GM19240 (cell line): ENCODE measurements at regions not wholly inside any gene's neighbourhood (a gene's known extent, or its start where the extent isn't known, plus 50 kb on each side); places are given as distances from the start of the nearest gene placed in this dataset.
"Not testable (repeated sequence)": the region's sequence is repeated elsewhere in the genome, so short reads cannot be mapped to it uniquely, and the experiment has no call there.

Experiments
- DNase-seq: peaks from one replicate; pipeline ENCODE4 v3.0.0; 2011; ENCODE audit warnings: low spot score; ENCODE audit not compliant: insufficient read length

DNA sequence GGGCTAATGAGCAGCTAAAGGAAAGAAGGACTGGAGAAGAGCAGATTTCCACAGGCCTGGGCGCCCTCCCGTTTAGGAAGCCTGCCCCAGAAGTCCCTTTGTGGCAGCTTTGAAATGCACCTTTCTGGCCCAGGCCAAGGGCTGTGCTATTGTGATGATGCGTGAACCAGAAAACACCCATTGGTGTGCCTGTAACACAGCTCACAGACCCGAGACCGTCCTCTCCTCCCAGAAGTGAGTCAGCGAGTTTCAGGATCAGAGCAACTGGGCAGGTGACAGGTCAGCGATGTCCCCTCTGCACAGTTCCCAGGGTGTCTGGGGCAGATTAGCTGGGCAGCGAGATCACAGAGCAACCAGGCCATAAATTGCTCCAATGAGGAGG, 71.9 kb upstream of the SULF2 start:
- DNase-seq = no peak

GRCh38 chr20:47855799-47856198, 70.5 kb upstream of the SULF2 start:
- no peak for DNase-seq

GRCh38 chr20:47854687-47855212, 69.5 kb upstream of the SULF2 start:
- DNase-seq = no peak

GRCh38 chr20:47851774-47852173, 66.5 kb upstream of the SULF2 start:
- no peak for DNase-seq

DNA sequence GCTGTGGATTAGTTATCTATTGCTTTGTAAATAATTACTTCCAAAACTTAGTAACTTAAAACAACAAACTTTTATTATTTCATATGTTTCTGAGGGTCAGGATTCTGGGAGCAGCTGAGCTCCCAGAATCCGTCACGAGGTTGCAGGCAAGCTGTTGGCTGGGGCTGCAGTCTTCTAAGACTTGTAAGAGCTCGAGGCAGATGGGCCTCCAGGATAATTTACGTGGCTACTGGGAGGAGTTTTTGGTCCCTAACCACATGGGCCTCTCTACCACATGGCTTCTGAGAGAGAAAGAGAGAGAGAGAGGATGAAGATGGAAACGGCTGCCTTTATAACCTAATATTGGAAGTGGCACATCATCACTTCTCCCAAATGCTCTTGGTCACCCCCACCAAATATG, 64.9 kb upstream of the SULF2 start:
- no peak for DNase-seq

DNA sequence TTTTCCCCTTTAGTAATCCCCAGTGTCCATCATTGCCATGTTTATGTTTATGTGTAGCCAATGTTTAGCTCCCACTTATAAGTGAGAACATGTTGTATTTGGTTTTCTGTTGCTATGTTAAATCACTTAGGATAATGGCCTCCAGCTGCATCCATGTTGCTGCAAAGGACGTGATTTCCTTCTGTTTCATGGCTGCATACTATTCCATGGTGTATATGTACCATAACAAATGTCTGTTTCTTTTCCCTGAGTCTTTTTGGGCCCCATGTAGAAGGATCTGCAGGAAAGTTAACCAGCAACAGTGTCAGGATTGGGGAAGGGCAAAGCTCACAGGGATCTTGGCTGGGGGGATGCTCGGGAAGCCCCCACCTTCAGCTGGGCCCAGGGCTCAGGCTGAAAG, 64.3 kb upstream of the SULF2 start:
- DNase-seq = no peak

GRCh38 chr20:47849006-47849405, 63.7 kb upstream of the SULF2 start:
- DNase-seq = no peak

DNA sequence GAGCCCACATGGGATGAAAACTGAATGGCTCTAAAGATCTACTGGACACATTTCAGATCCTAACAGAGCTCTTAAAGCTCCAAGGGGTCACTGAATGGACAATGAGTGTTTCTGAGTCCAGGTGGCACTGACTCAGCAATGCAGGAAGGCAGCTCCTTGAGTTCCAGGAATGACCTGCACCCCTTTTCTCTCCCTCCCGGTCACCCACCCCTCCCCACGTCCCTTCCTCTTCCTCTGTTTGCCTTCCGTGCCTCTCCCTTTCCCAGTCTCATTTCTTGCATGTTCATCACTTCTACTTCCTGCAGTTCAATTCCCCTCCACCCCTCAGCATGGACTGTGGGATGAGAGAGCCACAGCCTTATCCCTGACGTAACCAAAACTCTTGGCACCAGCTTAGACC, 63.3 kb upstream of the SULF2 start:
- not testable (repeated sequence) for DNase-seq

DNA sequence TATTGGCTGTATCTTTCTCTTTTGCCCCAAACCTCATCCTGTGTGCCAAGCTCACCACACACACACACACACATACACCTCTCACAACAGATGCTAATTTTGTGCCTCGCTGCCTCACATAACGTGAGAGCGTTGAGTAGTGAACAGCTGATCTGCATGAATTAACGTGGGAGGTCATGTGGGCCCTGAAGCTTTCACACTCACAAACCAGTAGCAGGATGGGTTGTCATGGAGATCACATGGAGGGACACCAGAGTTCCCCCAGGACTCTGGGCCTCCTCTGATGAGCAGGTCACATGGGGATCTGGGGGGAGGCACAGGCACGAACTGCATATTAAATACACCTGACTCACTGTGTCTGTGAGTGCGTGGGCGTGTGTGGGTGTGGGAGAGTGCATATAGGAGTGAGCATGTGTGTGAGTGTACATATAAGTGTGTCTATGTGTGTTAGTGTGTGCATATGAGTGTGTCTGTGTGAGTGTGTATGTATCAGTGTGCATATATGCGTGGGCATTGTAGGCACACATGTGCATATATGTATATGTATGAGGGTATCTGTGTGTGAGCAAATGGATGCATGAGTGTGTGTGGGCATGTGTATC, 62.7 kb upstream of the SULF2 start:
- no peak for DNase-seq

DNA sequence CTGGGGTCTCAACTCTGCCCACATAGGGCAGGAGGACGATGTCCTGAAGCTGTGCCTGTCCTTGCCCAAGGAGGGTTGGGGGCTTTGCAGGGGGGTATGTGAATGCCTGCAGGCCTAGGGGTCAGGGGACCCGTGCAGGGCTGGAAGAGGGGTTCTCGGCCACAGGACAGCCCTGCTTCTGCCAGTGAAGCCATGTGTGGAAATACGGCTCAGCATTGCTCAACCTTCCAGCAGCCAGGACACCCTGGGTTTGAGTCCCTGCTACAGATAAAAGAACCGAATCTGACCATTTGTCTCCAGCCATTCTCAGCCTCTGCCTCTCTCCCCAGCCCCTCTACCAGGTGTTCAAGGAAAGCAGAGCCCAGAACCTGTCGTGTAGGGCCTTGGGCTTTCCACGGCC, 61.9 kb upstream of the SULF2 start:
- DNase-seq = not testable (repeated sequence)

GRCh38 chr20:47846651-47847050, 61.4 kb upstream of the SULF2 start:
- not testable (repeated sequence) for DNase-seq

- not testable (repeated sequence) for DNase-seq
These were observed 60.2 kb upstream of the SULF2 start for GRCh38 chr20:47845382-47845977.

GRCh38 chr20:47844568-47844906, 59.3 kb upstream of the SULF2 start:
- DNase-seq = not testable (repeated sequence)

DNA sequence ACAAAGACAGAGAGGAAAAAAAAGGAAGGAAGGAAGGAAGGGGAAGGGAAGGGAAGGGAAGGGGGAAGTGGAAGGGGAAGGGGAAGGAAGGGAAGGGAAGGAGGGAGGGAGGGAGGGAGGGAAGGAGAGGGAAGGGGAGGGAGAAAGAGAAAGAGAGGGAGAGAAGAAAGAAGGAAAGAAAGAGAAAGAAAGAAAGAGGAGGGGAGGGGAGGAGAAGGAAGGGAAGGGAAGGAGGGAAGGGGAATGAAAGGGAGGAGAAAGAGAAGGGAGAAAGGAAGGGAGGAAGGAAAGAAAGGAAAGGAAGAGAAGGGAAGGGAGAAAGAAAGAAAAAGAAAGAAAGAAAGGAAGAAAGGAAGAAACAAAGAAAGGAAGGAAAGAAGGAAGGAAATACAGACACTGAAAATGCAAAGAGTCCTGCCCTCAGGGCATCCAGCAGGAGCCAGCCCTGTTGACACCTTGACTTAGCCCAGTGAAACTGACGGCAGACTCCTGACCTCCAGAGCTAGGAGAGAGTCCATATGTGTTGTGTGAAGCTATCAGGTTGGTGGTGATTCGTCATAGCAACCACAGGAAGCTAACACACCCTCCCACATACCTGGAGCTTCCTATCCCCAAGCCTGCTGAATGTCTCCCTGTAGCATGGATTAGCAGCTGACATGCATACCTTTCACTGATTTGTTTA, 58.7 kb upstream of the SULF2 start:
- DNase-seq = no peak

DNA sequence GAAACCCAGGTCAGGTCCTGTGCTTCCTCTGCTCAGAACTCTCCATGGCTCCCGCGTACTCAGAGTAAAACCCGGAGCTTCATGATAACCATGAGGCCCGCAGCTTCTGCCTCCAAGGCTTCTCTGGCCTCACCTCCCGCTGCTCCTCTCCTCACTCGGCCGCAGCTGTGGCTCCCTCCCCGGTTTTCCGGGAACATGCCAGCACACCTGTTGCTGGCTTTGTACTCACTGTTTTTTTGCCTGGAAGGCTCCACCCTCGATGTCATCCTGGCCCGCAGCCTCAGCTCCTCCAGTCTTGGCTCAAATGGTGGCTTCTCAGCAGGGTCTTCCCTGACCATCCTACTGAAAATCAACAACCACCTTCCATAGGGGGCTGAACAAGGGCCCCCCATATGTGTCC, 57.7 kb upstream of the SULF2 start:
- not testable (repeated sequence) for DNase-seq

DNA sequence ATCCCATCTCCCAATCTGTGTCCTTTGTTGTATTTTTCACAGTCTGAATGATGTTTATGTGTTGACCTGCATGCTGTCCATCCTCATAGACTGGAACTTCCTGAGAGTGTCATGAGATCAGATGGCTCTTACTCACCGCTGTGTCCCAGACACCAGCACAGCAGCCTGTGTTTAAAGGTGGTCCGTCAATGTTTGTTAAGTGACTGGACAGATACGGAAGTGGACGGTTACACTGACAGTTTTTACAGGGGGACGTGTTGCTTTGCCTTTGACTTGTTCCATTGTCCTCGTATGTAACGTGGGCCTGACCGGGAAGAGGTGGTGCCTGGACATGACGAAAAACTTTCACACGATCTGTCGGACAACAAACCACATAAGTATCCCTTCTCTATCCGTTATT, 56.7 kb upstream of the SULF2 start:
- not testable (repeated sequence) for DNase-seq

DNA sequence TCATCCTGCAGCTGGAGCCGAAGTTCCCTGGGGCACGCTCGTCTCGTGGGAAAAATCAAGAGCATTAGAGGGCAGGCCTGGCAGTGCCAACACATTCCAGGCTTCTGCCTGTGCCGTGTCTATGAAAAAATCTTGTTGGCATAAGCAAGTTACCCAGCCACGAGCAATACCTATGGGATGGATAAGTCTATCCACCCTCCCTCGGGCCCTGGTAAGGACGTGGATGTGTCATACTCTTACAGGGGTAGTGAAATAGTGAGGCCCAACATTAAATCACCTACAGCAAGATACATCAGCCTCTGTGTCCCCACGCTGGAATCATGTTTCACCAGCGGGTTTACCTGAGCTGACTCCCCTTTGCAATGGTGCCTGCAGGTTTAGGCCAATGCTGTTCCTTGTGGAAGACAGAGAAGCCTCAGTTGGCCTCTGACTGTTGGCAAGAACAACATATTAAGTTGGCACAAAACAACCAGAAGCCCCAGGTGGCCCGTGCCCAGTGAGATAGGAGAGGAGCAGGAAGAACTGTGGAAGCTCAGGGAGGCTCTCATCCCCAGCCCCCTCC, 51.1 kb upstream of the SULF2 start:
- DNase-seq = not testable (repeated sequence)
